ENCODE measurements at regions not wholly inside any gene's neighbourhood (a gene's known extent, or its start where the extent isn't known, plus 50 kb on each side); places are given as distances from the start of the nearest gene placed in this dataset.

- no peak for DNase-seq (ENCODE audit: low spot score)
- ChIA-PET POLR2A (ENCODE audit: low non-redundant PET) (no interaction called here), CTCF (no interaction called here)
- TF ChIP-seq CTCF (conservative IDR thresholded peaks at IDR 0.05; ENCODE audit: low read depth, low read length), result no peak
- no peak for TF ChIP-seq EZH2 (IDR thresholded peaks at IDR 0.05; ENCODE audit: borderline replicate concordance, low read depth, low read length, poor library complexity, severe bottlenecking)
- no peaks in the 10 kb centered on the region for H3K27me3 ChIP-seq (replicated peaks; ENCODE audit: insufficient read depth, low read depth, low read length, poor library complexity)
- no TSS peak for BruUV-seq (replicated peaks)
- no peak overlapping the region for H3K27ac ChIP-seq (ENCODE audit: low read depth, low read length, poor library complexity, severe bottlenecking)
- H3K36me3 ChIP-seq (ENCODE audit: insufficient read depth, low read length, poor library complexity, severe bottlenecking), result no peaks in the 10 kb centered on the region
- H3K9me3 ChIP-seq (ENCODE audit: low read depth, low read length, poor library complexity, severe bottlenecking), result no peaks in the 10 kb centered on the region
- no peak overlapping the region for H3K4me3 ChIP-seq (ENCODE audit: low read depth, low read length, poor library complexity, severe bottlenecking)
- intact Hi-C loops (cut with micrococcal nuclease; ENCODE audit: unreplicated experiment), result no loop called here
- H3K4me1 ChIP-seq (ENCODE audit: insufficient read depth, low read length, poor library complexity, severe bottlenecking), result no peaks in the 10 kb centered on the region
Observed at GRCh38 chr2:221761260-221761659, 189.2 kb upstream of the EPHA4 start.

- Histone ChIP-seq H3K27ac (ENCODE audit: low read depth, low read length, poor library complexity, severe bottlenecking) (no peak overlapping the region), H3K36me3 (ENCODE audit: insufficient read depth, low read length, poor library complexity, severe bottlenecking) (no peaks in the 10 kb centered on the region), H3K9me3 (ENCODE audit: low read depth, low read length, poor library complexity, severe bottlenecking) (no peaks in the 10 kb centered on the region), H3K4me3 (ENCODE audit: low read depth, low read length, poor library complexity, severe bottlenecking) (no peak overlapping the region), H3K27me3 (replicated peaks; ENCODE audit: insufficient read depth, low read depth, low read length, poor library complexity) (no peaks in the 10 kb centered on the region), H3K4me1 (ENCODE audit: insufficient read depth, low read length, poor library complexity, severe bottlenecking) (no peaks in the 10 kb centered on the region)
- no peak for TF ChIP-seq CTCF (conservative IDR thresholded peaks at IDR 0.05; ENCODE audit: low read depth, low read length)
- no peak for TF ChIP-seq EZH2 (IDR thresholded peaks at IDR 0.05; ENCODE audit: borderline replicate concordance, low read depth, low read length, poor library complexity, severe bottlenecking)
- intact Hi-C loops (cut with micrococcal nuclease; ENCODE audit: unreplicated experiment), result no loop called here
- ChIA-PET POLR2A (ENCODE audit: low non-redundant PET) (no interaction called here), CTCF (no interaction called here)
- BruUV-seq (replicated peaks), result no TSS peak
- DNase-seq (ENCODE audit: low spot score), result no peak
Observed at GRCh38 chr2:221758076-221758475, 186.0 kb upstream of the EPHA4 start.

- CTCF ChIA-PET, result no interaction called here
Observed at GRCh38 chr2:221753401-221753800, 181.3 kb upstream of the EPHA4 start.

More at GRCh38 chr2:221753401-221753800, 181.3 kb upstream of the EPHA4 start:
- no peak for DNase-seq (ENCODE audit: low spot score)
- Histone ChIP-seq H3K4me3 (ENCODE audit: low read depth, low read length, poor library complexity, severe bottlenecking) (no peak overlapping the region), H3K27me3 (replicated peaks; ENCODE audit: insufficient read depth, low read depth, low read length, poor library complexity) (no peaks in the 10 kb centered on the region), H3K9me3 (ENCODE audit: low read depth, low read length, poor library complexity, severe bottlenecking) (no peaks in the 10 kb centered on the region), H3K27ac (ENCODE audit: low read depth, low read length, poor library complexity, severe bottlenecking) (no peak overlapping the region), H3K36me3 (ENCODE audit: insufficient read depth, low read length, poor library complexity, severe bottlenecking) (no peaks in the 10 kb centered on the region), H3K4me1 (ENCODE audit: insufficient read depth, low read length, poor library complexity, severe bottlenecking) (no peaks in the 10 kb centered on the region)
- TF ChIP-seq CTCF (conservative IDR thresholded peaks at IDR 0.05; ENCODE audit: low read depth, low read length) (no peak), EZH2 (IDR thresholded peaks at IDR 0.05; ENCODE audit: borderline replicate concordance, low read depth, low read length, poor library complexity, severe bottlenecking) (no peak)
- POLR2A ChIA-PET (ENCODE audit: low non-redundant PET), result no interaction called here
- no TSS peak for BruUV-seq (replicated peaks)
- intact Hi-C loops (cut with micrococcal nuclease; ENCODE audit: unreplicated experiment), result no loop called here
